NCI-H226 (cell line): ENCODE measurements at regions not wholly inside any gene's neighbourhood (a gene's known extent, or its start where the extent isn't known, plus 50 kb on each side); places are given as distances from the start of the nearest gene placed in this dataset.

ENCODE experiments used
- DNase-seq: peaks from one replicate; pipeline ENCODE4 v3.0.0-alpha.2; 2015

GRCh38 chr4:137623013-137623412 is 90.7 kb upstream of the PCDH18 start:
- DNase-seq = no peak

GRCh38 chr4:137621056-137621455 is 88.8 kb upstream of the PCDH18 start:
- DNase-seq = no peak

- no peak for DNase-seq
Observed at GRCh38 chr4:137614491-137614890, 82.2 kb upstream of the PCDH18 start.

- no peak for DNase-seq
Observed at GRCh38 chr4:137611998-137612700, 79.9 kb upstream of the PCDH18 start.

- DNase-seq = no peak
Observed at GRCh38 chr4:137610960-137611359, 78.7 kb upstream of the PCDH18 start.

- no peak for DNase-seq
Observed at GRCh38 chr4:137609718-137610430, 77.6 kb upstream of the PCDH18 start.

GRCh38 chr4:137608085-137608484 is 75.8 kb upstream of the PCDH18 start:
- DNase-seq = no peak

- no peak for DNase-seq
Observed at GRCh38 chr4:137602436-137602835, 70.1 kb upstream of the PCDH18 start.

- DNase-seq = peak; percentile 69
Observed at GRCh38 chr4:137601934-137602333, 69.6 kb upstream of the PCDH18 start.

GRCh38 chr4:137599734-137600133 is 67.4 kb upstream of the PCDH18 start:
- no peak for DNase-seq

- no peak for DNase-seq
Observed at GRCh38 chr4:137597752-137598430, 65.6 kb upstream of the PCDH18 start.

- DNase-seq = no peak
Observed at GRCh38 chr4:137587796-137588195, 55.5 kb upstream of the PCDH18 start.

- DNase-seq = no peak
Observed at GRCh38 chr4:137583671-137584070, 51.4 kb upstream of the PCDH18 start.
